ENCODE measurements at regions not wholly inside any gene's neighbourhood (a gene's known extent, or its start where the extent isn't known, plus 50 kb on each side); places are given as distances from the start of the nearest gene placed in this dataset.
A peak's percentile ranks its signal among the peaks of the same experiment; 100 is the strongest.

GRCh38 chr1:30538993-30539867 lies 184.2 kb downstream of the MATN1 start:
- no peaks in the 10 kb centered on the region for H3K36me3 ChIP-seq
- TF ChIP-seq POLR2A (IDR thresholded peaks at IDR 0.05; ENCODE audit: low read depth) (no peak), POLR2AphosphoS5 (IDR thresholded peaks at IDR 0.05) (no peak), EP300 (IDR thresholded peaks at IDR 0.05) (no peak)
- TF ChIP-seq, protein P1, sequence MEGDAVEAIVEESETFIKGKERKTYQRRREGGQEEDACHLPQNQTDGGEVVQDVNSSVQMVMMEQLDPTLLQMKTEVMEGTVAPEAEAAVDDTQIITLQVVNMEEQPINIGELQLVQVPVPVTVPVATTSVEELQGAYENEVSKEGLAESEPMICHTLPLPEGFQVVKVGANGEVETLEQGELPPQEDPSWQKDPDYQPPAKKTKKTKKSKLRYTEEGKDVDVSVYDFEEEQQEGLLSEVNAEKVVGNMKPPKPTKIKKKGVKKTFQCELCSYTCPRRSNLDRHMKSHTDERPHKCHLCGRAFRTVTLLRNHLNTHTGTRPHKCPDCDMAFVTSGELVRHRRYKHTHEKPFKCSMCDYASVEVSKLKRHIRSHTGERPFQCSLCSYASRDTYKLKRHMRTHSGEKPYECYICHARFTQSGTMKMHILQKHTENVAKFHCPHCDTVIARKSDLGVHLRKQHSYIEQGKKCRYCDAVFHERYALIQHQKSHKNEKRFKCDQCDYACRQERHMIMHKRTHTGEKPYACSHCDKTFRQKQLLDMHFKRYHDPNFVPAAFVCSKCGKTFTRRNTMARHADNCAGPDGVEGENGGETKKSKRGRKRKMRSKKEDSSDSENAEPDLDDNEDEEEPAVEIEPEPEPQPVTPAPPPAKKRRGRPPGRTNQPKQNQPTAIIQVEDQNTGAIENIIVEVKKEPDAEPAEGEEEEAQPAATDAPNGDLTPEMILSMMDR (IDR thresholded peaks at IDR 0.05): no peak
- peak; percentile 92 for DNase-seq (ENCODE audit: extremely low spot score)
- peaks cover 0 to 2% (median 0%) of the 10 kb centered on the region in 4 donors for H3K27me3 ChIP-seq
- no peaks in the 10 kb centered on the region for H3K4me1 ChIP-seq
- no peaks in the 10 kb centered on the region for H3K9me3 ChIP-seq
- H3K4me3 ChIP-seq: no peak overlapping the region
- intact Hi-C loops (cut with DNase I): no loop called here
- 76% methylated on average over 7 of the region's 8 CpGs for WGBS
- no peak overlapping the region for H3K27ac ChIP-seq (replicated peaks in 1 of 4)

DNA sequence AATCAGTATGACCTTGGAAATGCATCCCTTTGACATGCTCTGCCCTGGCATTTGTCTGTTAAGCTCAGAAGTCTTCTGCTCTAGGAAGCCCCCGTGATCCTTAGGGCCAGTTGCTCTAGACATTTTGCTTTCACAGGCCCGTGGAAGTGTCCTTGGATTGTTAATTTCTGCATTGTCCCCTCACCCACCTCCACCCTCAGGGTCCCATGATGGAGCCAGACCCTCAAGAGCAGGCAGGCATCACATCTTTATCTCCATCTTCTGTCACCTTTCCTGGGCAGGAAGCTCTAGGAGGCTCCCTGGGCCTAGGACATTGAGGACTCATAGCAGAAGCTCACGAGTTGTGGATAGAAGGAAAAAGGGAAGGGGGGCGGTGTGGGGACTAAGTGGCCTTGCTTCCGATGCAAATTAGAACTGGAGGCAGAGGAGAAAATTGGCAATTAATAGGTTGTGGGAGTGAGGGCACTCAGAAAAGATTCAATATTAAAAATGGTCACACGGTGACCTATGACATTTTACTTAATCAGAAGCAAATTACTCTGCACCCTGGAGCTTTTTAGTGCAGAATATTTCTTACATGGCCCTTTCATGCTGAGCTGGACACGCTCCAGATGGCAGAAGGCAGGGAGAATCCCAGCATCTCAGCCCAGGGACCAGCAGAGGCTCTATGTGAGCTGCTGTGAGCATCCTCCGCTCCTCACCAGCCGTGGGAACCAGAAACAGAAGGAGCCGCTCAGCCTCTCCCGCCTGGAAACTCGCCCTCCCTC lies 185.0 kb downstream of the MATN1 start:
- H3K27ac ChIP-seq (replicated peaks in 1 of 4): no peak overlapping the region
- H3K4me3 ChIP-seq: no peak overlapping the region
- TF ChIP-seq, protein P1 (IDR thresholded peaks at IDR 0.05): no peak
- TF ChIP-seq EP300 (IDR thresholded peaks at IDR 0.05) (no peak), POLR2AphosphoS5 (IDR thresholded peaks at IDR 0.05) (no peak), POLR2A (IDR thresholded peaks at IDR 0.05; ENCODE audit: low read depth) (no peak)
- H3K4me1 ChIP-seq: no peaks in the 10 kb centered on the region
- peaks cover 0 to 6% (median 0%) of the 10 kb centered on the region in 4 donors for H3K27me3 ChIP-seq
- WGBS: 72% methylated on average over 12 of the region's 12 CpGs
- H3K36me3 ChIP-seq: no peaks in the 10 kb centered on the region
- DNase-seq (ENCODE audit: extremely low spot score): peak; percentile 79
- intact Hi-C loops (cut with DNase I): no loop called here
- H3K9me3 ChIP-seq: no peaks in the 10 kb centered on the region

DNA sequence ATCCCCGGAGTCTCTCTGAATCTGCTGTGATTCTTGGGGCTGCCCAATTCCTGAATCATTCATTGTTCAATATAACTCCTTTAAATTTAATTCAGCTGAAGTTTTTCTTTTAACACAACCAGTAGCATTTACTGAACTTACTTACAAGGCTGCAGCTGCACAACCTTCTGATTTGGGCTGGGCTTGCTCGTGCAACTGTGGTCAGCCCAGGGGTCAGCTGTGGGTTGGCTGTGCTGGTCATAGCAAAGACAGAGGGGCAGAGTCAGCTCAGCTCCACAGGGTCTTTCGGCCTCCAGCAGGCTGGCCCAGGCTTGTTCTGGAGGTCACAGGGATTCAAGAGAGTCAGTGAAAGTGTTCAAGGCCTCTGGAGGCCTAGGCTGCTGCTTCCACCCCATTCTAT lies 186.1 kb downstream of the MATN1 start:
- TF ChIP-seq, protein P1 (IDR thresholded peaks at IDR 0.05): no peak
- no peak for TF ChIP-seq POLR2A (IDR thresholded peaks at IDR 0.05; ENCODE audit: low read depth)
- no peak for TF ChIP-seq POLR2AphosphoS5 (IDR thresholded peaks at IDR 0.05)
- TF ChIP-seq EP300 (IDR thresholded peaks at IDR 0.05): no peak
- Histone ChIP-seq H3K4me1 (no peaks in the 10 kb centered on the region), H3K36me3 (no peaks in the 10 kb centered on the region), H3K27ac (replicated peaks in 1 of 4) (no peak overlapping the region), H3K9me3 (peaks cover 0 to 5% (median 0%) of the 10 kb centered on the region in 4 donors), H3K4me3 (no peak overlapping the region), H3K27me3 (peaks cover 0 to 6% (median 0%) of the 10 kb centered on the region in 4 donors)
- 48% methylated on average over 3 of the region's 3 CpGs for WGBS
- intact Hi-C loops (cut with DNase I): no loop called here
- peak; percentile 55 for DNase-seq (ENCODE audit: extremely low spot score)

DNA sequence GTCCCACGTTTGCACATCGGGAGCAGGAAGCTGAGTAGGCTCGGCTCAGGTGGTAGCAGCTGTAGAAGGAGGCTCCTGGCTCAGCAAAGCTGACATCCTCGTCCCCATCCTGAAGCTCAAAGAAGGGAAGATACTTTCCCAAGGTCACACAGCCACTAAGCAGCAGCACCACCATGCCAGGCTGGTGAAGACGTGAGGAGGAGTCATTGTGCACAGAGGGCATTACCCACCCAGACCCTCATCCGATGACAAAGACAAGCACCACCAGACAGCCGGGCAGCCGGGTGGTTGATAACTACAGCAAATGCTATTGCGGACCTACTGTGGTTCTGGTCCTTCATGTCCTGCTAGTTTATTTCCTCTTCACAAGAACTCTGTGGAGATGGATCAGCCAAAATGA lies 186.9 kb downstream of the MATN1 start:
- H3K4me1 ChIP-seq: no peaks in the 10 kb centered on the region
- WGBS: 83% methylated on average over 9 of the region's 9 CpGs
- H3K36me3 ChIP-seq: no peaks in the 10 kb centered on the region
- H3K27ac ChIP-seq (replicated peaks in 1 of 4): no peak overlapping the region
- intact Hi-C loops (cut with DNase I): no loop called here
- no peak for DNase-seq (ENCODE audit: extremely low spot score)
- H3K9me3 ChIP-seq: peaks cover 0 to 9% (median 3%) of the 10 kb centered on the region in 4 donors
- no peak overlapping the region for H3K4me3 ChIP-seq
- TF ChIP-seq POLR2AphosphoS5 (IDR thresholded peaks at IDR 0.05): no peak
- TF ChIP-seq POLR2A (IDR thresholded peaks at IDR 0.05; ENCODE audit: low read depth): no peak
- no peak for TF ChIP-seq EP300 (IDR thresholded peaks at IDR 0.05)
- TF ChIP-seq, protein P1 (IDR thresholded peaks at IDR 0.05): no peak
- peaks cover 0 to 6% (median 0%) of the 10 kb centered on the region in 4 donors for H3K27me3 ChIP-seq

Data from esophagus muscularis mucosa (tissue), 4 donors.